Calu3 (cell line): ENCODE measurements at regions not wholly inside any gene's neighbourhood (a gene's known extent, or its start where the extent isn't known, plus 50 kb on each side); places are given as distances from the start of the nearest gene placed in this dataset.

Experiments
- BruUV-seq: library from RNA; stranded (reverse); fragments of 400-500 nt; replicated peaks from 2 replicates; lab custom pipeline; 2021; lab: Mats Ljungman, UMichigan
- CTCF ChIA-PET: fragments of 300-600 bp; sonication (Branson Sonifier 250); formaldehyde crosslinking; loops from one replicate; lab custom pipeline; 2022; ENCODE audit warnings: antibody characterized with exemption; lab: Charles Lee
- DNase-seq: peaks from one replicate; pipeline ENCODE4 v3.0.0; 2022
- H3K27ac Mint-ChIP-seq: one replicate; pipeline ENCODE4 v1.8.0; 2022; ENCODE audit warnings: mixed read lengths; ENCODE audit not compliant: unreplicated experiment
- H3K27me3 Mint-ChIP-seq: one replicate; pipeline ENCODE4 v1.8.0; 2022; ENCODE audit warnings: mixed read lengths; ENCODE audit not compliant: unreplicated experiment
- H3K36me3 Mint-ChIP-seq: one replicate; pipeline ENCODE4 v1.8.0; 2022; ENCODE audit warnings: mild to moderate bottlenecking, moderate library complexity, mixed read lengths; ENCODE audit not compliant: insufficient read depth, unreplicated experiment
- H3K4me1 Mint-ChIP-seq: one replicate; pipeline ENCODE4 v1.8.0; 2022; ENCODE audit warnings: mild to moderate bottlenecking, low read depth, mixed read lengths; ENCODE audit not compliant: unreplicated experiment
- H3K4me3 Mint-ChIP-seq: one replicate; pipeline ENCODE4 v1.8.0; 2022; ENCODE audit warnings: mild to moderate bottlenecking, low read depth, moderate library complexity, mixed read lengths; ENCODE audit not compliant: unreplicated experiment
- H3K9me3 Mint-ChIP-seq: one replicate; pipeline ENCODE4 v1.8.0; 2022; ENCODE audit warnings: low read depth, mixed read lengths; ENCODE audit not compliant: unreplicated experiment
- intact Hi-C: fragments of 100-400 bp; cut with micrococcal nuclease; formaldehyde crosslinking; loops from one replicate; pipeline ENCODE4 v1.10.0; 2022; ENCODE audit not compliant: unreplicated experiment
- TF ChIP-seq, protein P1 (sequence below): fragments of 200-600 bp; IDR thresholded peaks from one replicate; pipeline ENCODE4 v1.8.0; 2022; ENCODE audit warnings: antibody characterized with exemption; ENCODE audit not compliant: unreplicated experiment

- intact Hi-C loops, result no loop called here
- CTCF ChIA-PET, result interaction anchor here (0.6 kb wide), 1 partner anchor 16 kb away, joined by 3 read pairs; no protein-coding TSS in a partner anchor
- H3K4me1 Mint-ChIP-seq, result no peaks in the 10 kb centered on the region
- H3K27ac Mint-ChIP-seq, result no peak overlapping the region
- no peaks in the 10 kb centered on the region for H3K36me3 Mint-ChIP-seq
- no peak overlapping the region for H3K4me3 Mint-ChIP-seq
- no TSS peak for BruUV-seq
- no peaks in the 10 kb centered on the region for H3K27me3 Mint-ChIP-seq
- TF ChIP-seq, protein P1, sequence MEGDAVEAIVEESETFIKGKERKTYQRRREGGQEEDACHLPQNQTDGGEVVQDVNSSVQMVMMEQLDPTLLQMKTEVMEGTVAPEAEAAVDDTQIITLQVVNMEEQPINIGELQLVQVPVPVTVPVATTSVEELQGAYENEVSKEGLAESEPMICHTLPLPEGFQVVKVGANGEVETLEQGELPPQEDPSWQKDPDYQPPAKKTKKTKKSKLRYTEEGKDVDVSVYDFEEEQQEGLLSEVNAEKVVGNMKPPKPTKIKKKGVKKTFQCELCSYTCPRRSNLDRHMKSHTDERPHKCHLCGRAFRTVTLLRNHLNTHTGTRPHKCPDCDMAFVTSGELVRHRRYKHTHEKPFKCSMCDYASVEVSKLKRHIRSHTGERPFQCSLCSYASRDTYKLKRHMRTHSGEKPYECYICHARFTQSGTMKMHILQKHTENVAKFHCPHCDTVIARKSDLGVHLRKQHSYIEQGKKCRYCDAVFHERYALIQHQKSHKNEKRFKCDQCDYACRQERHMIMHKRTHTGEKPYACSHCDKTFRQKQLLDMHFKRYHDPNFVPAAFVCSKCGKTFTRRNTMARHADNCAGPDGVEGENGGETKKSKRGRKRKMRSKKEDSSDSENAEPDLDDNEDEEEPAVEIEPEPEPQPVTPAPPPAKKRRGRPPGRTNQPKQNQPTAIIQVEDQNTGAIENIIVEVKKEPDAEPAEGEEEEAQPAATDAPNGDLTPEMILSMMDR, result no peak
- peaks cover 10% of the 10 kb centered on the region for H3K9me3 Mint-ChIP-seq
- no peak for DNase-seq
Observed at GRCh38 chr3:30306896-30307295, 299.5 kb upstream of the TGFBR2 start.

- H3K4me3 Mint-ChIP-seq, result no peak overlapping the region
- no peak overlapping the region for H3K27ac Mint-ChIP-seq
- no peaks in the 10 kb centered on the region for H3K27me3 Mint-ChIP-seq
- H3K4me1 Mint-ChIP-seq, result no peaks in the 10 kb centered on the region
- TF ChIP-seq, protein P1, result no peak
- CTCF ChIA-PET, result interaction anchor here (0.5 kb wide), 1 partner anchor 271 kb away, joined by 4 read pairs; no protein-coding TSS in a partner anchor
- no peaks in the 10 kb centered on the region for H3K36me3 Mint-ChIP-seq
- intact Hi-C loops, result no loop called here
- no TSS peak for BruUV-seq
- H3K9me3 Mint-ChIP-seq, result peaks cover 10% of the 10 kb centered on the region
- no peak for DNase-seq
Observed at GRCh38 chr3:30307372-30307950, 298.9 kb upstream of the TGFBR2 start.

- BruUV-seq, result no TSS peak
- TF ChIP-seq, protein P1, result no peak
- Mint-ChIP-seq H3K36me3 (no peaks in the 10 kb centered on the region), H3K27me3 (no peaks in the 10 kb centered on the region), H3K27ac (no peak overlapping the region), H3K9me3 (peaks cover 10% of the 10 kb centered on the region), H3K4me3 (no peak overlapping the region), H3K4me1 (no peaks in the 10 kb centered on the region)
- CTCF ChIA-PET, result no interaction called here
- intact Hi-C loops, result no loop called here
- no peak for DNase-seq
Observed at GRCh38 chr3:30308131-30308530, 298.3 kb upstream of the TGFBR2 start.

DNA sequence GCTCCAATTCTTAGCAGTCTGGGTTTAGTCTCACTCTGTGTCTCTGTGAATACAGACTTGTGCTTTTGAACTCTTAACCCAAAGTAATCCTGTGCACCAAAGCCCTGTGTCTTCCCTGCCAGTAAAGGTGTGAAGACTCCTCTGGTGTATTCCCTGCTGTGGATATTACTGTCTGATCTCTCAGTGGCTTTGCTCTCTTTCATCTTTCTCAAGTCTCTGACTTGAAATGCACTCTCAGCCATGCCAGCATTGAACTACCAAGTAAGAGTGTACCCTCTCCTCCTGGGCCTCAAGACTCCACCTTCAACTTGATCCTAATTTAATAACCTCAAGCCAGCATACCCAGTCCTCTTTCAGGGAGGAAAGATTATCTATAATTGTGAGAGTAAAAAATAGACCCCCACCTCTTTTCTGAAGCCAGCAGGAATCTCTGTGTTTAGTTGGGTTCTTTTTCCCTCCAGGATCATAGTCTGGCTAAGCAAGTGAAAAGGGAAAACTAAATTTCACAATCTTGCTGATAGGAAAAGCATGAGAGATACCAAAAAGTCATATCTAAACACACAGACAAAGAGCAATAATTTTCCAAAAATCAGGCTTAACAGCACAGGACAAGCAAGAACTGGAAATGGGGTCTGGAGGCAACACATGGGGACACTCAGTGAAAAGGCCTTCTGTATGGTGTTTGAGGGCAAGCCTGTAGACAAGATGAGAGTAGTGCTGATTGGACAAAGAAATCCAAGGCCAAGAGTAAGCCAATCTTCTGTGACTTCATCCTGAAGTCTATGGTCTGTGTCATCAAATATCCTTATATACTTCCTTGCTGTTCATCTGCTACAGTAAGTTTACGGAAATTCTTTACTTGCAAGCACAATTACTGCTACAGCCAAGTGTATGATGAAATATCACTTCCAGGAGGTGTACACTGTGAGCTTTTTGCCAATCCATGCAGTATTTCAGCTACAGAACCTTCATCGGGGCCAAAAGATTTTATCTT, 296.1 kb upstream of the TGFBR2 start:
- BruUV-seq, result no TSS peak

More for the DNA sequence above, 296.1 kb upstream of the TGFBR2 start:
- DNase-seq, result no peak
- peaks cover 7% of the 10 kb centered on the region for H3K9me3 Mint-ChIP-seq
- intact Hi-C loops, result no loop called here
- H3K4me3 Mint-ChIP-seq, result no peak overlapping the region
- H3K27me3 Mint-ChIP-seq, result no peaks in the 10 kb centered on the region
- H3K27ac Mint-ChIP-seq, result no peak overlapping the region
- CTCF ChIA-PET, result no interaction called here
- no peaks in the 10 kb centered on the region for H3K36me3 Mint-ChIP-seq
- no peaks in the 10 kb centered on the region for H3K4me1 Mint-ChIP-seq
- TF ChIP-seq, protein P1, result no peak
